DMS79 treated with DMSO at 0.1 percent for 48 hours (cell line): ENCODE measurements at regions not wholly inside any gene's neighbourhood (a gene's known extent, or its start where the extent isn't known, plus 50 kb on each side); places are given as distances from the start of the nearest gene placed in this dataset.
"Not testable (repeated sequence)": the region's sequence is repeated elsewhere in the genome, so short reads cannot be mapped to it uniquely, and the experiment has no call there.

Source experiments
- DNase-seq: peaks from one replicate; lab custom pipeline; 2025; lab: John Stamatoyannopoulos, UW

DNA sequence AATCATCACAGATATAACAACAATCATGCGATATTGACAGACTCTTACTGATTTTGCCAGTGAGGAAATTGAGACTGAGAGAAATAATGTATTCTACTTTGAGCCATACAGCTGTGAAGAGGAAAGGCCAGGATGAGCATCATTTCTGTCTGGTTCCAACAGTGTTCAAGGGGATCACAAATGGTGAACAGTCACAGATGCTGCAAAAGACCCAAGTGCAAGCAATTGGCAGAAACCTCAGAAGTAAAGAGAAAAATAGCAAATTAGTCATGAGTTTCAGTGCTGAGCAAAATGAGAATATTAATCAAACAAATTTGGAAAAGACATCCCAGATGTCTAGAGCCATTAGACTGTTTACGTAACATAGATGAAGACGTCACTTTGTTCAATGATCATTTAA lies 114.1 kb downstream of the RAB38 start:
- DNase-seq, result no peak

DNA sequence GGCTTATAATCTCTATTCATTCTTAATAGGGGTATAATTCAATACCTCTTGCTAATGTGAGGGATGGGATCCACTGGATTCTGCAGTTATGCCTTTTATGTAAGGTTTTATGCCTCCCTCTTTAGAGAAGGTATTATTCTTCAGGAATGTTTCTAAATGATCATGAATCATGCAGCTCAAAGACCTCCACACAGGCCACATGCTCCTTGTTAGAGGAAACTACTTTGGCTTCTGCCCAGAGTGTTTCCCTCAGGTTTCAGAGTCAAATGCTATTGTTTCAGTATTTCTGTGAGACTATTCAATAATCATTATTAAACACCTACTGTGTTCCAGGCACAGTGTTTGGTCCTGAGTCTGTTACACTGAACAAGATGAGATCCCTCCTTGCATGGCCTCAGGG lies 115.9 kb downstream of the RAB38 start:
- no peak for DNase-seq

DNA sequence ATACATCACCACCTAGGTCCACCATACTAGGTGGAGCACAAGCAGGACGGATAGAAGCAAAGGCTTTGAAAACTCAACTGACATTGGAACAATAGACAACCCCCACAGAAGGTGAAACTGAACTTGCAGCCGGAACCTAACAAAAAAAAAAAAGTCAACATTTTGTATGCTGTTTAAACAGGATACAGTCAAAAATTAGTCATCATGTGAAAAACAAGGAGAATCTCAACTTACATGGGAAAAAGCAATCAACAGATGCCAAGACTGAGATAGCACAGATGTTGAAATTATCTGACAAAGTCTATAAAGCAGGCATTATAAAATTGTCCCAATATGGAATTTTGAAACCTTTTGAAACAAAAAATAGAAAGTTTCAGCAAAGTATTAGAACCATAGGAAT lies 123.8 kb downstream of the RAB38 start:
- DNase-seq, result no peak

DNA sequence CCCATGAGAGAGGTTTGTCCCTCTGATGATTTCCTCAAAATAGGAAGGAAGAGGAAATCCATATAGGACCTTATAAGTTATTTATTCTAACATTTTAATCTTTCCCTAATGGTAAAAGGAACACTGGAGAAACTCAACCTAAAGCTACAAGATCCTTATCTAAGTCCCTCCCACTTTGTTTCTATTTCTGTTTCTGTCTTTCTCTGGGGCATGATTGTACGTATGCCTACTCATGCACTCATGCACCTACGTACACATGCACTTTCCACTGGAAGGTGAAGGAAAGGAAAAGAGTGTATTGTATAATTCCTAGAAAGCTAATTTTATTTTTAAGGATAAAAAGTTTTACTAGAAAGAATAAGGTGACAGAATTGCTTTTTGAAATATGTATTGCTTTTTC lies 125.0 kb downstream of the RAB38 start:
- DNase-seq, result no peak

DNA sequence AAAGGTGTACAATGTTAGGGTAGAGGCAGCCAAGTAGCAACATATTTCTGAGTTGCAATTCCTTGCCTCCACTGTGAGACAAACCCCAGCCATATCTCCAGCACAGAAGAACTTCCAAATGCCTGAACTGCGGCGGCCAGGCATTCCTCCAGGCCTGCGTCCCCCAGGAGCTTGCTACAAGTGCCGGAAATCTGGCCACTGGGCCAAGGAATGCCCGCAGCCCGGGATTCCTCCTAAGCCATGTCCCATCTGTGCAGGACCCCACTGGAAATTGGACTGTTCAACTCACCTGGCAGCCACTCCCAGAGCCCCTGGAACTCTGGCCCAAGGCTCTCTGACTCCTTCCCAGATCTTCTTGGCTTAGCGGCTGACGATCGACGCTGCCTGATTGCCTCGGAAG lies 130.0 kb downstream of the RAB38 start:
- DNase-seq, result not testable (repeated sequence)

DNA sequence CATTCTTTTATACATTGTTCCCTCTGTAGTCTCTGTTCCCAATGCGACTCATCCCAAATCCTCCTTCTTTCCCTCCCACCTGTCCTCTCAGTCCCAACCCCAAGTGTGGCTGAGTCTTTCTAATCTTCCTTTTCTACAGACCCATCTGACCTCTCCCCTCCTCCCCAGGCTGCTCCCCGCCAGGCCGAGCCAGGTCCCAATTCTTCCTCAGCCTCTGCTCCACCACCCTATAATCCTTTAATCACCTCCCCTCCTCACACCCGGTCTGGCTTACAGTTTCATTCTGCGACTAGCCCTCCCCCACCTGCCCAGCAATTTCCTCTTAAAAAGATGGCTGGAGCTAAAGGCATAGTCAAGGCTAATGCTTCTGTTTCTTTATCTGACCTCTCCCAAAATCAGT lies 130.6 kb downstream of the RAB38 start:
- not testable (repeated sequence) for DNase-seq

DNA sequence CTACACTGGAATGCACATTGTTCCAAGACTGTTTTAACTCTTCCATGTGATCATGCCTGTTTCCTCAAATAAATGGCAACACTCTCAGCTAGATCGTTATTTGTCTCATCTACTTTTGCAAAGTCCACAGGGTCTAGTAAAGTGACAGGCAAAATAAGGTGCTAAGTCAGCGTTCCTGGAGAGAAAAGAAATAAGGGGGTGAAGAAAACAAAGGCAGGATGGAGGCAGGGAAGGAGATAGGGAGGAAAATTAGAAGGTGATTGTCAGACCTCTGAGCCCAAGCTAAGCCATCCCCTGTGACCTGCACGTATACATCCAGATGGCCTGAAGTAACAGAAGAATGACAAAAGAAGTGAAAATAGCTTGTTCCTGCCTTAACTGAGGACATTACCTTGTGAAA lies 132.1 kb downstream of the RAB38 start:
- DNase-seq, result no peak

DNA sequence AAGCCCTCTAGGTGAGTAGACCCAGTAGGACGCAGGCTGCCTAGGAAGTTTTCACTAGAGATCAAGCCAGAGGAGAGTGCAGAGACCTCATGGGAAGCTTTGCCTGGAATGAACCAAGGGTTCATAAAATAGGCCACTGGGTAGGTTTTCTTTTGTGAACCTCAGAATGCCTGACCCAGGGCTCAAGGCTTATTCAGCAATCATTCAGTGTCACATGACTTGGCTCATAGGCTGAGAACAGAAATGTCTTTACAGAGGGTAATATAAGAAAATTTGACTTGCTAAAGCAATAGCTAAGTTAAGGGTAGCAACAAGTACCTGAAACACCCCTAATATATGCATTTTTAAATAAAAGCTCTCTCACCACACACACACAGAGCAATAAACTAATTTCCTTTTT lies 132.6 kb downstream of the RAB38 start:
- no peak for DNase-seq

DNA sequence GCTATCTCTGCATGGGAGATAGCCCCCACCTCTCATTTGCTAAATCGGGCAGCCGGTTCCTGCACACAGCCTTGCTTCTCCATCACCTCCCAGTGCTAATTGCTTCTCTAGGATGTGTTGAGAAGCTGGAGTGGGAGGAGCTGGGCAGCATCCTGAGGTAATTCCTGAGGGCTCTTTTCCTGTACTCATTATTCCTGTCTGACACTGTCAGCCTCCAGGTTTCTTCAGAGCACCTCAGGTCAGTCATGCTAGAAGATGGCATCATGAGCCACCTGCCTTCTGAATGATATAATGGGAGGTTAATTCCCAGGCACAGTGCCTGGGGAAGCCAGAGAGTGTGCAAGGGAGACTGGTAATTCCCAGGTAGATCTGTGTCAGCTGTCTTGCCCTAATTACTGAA lies 133.0 kb downstream of the RAB38 start:
- no peak for DNase-seq

DNA sequence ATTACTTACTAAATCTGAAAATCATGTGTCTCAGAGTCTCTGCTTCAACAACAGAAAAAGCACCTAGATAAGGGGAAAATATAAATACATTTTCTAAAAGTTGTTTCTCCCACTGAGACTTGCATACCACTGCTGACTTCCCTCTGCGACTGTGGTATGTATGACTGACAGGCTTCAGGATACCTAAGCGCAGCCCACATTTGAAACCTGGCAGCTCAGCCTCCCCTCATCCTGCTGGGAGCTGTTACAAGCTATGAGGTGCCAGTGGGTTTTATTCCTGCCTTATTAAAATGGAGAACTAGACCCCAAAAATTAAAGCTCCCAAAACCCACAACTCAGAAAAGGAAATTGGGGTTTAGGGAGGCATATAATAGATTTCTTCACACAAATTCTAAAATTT lies 133.6 kb downstream of the RAB38 start:
- DNase-seq, result no peak

DNA sequence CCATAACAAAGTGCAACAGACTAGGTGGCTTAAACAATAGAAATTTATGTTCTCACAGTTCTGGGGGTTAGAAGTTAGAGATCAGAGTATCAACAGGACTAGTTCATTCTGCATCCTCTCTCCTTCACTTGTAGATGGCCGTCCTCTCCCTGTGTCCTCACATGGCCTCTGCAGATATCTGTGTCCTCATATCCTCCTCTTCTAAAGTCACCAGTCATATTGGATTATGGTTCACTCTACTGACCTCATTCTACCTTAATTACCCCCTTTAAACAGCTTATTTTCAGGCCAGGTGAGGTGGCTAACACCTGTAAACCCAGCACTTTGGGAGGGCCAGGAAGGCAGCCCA lies 135.1 kb downstream of the RAB38 start:
- no peak for DNase-seq

DNA sequence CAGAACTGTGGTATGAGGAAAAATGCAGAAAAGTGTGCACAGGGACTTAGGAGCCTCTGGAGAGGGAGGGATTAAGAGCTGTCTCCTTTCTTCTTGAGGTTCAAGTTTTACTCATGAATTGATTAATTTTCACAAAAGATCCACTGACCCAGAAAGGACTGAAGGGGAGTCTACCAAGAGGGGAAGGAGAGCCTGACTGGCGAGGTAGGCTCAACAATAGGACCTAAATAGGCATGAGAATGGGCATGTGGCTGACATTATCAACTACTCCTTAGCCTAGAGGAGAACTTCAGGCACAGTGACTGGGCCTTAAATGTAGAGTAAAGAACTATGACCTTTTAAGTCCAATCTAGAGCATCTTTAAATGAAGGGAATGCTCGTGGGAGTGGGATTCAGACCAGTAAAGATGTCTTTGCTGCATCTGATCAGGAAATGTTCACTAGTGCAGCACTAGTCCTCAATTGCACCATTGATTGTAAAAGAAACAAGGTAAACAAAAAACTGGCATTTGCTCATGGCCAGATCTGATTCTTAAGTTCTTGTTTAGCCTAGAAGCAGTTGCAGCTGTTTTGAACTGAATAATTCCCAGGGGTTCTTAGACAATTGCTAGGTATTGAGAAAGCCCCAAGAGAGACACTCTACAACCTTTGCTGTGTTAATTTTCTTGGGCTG lies 135.6 kb downstream of the RAB38 start:
- no peak for DNase-seq

DNA sequence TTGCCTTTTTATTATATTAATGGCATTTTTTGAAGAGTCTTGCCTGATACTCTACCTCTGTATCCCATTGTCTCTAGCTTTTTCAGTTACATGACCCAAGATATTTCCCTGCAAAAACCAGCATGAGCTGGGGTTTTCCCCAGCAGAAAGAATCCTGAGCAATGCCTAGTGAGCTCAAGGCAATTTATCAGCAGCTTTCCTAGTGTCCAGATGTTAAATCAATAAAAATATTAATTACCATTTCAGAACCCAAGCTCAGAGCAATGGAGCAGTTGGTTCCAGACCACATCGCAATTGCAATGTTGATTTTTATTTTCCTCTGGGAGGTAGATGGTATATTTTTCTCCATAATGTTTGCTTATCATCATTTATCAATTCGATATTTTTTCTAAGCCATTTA lies 137.2 kb downstream of the RAB38 start:
- no peak for DNase-seq

DNA sequence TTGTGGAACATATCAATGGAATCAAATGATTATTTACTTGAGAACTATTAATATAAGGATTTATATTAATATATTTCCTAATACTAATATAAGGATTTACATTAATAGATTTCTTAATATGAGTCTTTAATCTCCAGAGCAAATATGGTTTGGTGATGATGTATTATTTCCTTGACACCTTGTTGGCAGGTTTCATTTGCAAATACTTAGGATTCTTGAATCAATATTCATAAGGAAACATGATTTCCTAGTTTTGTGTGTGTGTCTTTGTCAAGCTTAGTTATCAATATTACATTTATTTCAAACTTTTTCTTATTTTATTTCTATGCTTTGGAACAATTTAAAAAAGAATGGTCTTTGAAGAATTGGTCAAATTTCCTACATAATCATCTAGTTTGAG lies 138.5 kb downstream of the RAB38 start:
- no peak for DNase-seq

DNA sequence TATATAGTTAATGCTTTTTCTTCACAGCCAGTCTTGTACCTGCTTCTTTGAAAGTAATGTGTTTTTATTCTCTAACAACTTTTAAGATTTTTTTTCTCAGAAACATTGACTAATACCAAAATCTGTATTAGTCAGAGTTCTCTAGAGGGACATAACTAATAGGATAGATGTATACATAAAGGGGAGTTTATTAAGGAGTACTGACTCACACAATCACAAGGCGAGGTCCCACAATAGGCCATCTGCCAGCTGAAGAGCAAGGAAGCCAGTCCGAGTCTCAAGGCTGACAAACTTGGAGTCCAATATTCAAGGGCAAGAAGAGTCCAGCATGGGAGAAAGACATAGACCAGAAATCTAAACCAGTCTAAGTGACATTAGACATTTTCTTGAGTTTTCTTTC lies 140.0 kb downstream of the RAB38 start:
- DNase-seq, result no peak

DNA sequence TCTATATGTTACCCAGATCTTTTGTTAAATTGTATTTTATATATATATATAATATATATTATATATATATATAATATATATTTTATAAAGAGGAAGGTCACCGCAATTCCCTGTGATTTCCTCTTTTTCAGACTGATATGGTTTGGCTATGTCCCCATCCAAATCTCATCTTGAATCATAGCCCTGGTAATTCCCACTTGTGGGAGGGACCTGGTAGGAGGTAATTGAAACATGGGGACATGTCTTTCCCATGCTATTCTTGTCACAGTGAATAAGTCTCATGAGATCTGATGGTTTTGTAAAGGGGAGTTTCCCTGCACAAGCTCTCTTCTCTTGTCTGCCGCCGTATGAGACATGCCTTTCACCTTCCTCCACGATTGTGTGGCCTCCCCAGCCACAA lies 157.6 kb downstream of the RAB38 start:
- no peak for DNase-seq

DNA sequence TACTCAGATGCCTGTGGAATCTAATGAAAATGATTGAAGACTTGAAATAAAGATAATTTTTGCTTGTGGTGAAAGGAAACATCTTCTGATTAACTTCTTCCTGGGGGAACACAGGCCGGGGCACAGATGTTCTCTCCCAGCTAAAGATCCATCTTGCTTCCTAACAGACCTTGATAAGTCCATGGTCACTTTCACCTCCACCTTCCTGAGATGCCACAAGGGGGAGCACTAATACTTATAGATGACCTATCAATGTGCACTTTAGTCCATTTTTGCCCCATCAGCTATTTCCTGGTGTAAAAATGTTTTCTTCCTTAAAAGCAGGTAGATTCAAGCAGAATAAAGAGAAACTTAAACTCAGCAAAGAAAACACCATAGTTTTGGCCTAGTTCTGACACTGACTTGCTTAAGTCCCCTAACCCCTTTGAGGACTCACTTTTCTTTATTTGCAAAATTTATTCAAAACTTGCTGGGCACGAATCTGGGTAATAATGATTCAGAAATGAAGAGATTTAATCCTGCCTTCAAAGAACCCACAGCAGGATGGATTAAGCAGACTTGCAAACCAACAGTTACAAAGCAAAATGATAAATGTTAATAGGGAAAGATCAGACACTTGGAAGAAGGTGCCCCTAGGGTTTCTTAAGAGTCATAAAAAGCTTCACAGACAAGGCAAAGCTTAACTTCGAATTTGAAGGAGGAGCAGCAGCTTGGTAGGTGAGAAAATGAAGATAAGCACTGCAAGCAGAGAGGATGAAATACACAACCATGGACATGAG lies 158.7 kb downstream of the RAB38 start:
- peak; percentile 5 for DNase-seq

DNA sequence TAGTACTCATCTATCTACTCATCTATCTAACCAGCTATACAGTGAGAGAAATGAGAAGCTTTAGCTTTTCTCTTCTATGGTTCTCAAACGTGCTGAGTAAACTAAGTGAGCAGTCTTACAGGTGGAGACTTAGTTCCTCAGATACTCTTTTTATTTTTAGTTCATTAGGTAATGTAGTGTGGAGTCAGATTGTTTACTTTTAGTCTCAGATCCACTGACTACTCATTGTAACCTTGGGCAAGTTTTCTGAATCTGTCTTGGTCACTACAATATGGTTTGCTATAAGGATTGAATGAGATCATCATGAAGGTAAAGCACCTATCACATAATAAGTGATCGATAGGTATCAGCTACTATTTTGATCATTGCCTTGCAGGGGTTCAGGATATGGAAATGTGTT lies 160.1 kb downstream of the RAB38 start:
- DNase-seq, result no peak

DNA sequence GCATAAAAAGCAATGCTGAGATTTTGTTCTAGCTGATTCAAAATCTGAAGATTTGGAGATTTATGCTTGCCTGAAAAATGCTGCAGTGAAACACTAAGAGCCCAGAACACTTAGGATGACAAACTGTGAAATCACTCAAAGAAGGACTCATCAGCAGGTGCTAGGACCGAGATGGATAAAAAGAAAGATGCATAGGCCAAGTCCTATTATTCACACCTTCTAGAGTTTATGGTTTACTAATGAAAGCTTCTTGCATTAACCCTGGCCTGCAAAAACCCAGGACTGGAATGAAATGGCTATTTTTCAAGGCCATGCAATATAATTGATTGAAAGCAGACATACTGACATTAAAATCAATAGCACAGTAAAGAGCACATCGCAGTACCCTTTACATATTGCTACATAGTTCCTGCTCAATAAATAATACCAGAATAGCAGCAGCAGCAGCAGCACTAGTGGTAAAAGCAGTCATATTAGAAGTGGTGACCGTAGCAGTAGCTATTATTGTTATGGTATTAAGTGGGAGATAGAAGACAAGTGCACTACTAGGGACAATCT lies 161.7 kb downstream of the RAB38 start:
- no peak for DNase-seq

DNA sequence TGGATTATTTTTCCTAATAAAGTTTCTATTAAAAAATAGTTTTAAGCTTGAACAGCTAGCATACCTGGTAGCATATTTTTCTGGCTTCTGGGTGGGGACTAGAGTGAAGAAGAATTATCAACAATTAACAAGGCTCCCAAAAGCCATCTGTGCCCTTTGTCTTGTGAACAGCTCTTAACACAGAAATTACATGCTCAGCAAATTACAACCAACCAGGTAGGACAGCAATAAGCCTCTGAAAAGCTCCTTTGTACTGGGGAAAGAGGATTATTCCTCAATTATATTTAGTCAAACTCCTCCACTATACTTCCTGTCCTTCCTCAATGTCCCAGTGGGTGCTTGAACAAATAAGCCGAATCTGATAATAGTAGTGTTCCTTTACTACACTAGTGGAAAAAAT lies 162.8 kb downstream of the RAB38 start:
- DNase-seq, result no peak

DNA sequence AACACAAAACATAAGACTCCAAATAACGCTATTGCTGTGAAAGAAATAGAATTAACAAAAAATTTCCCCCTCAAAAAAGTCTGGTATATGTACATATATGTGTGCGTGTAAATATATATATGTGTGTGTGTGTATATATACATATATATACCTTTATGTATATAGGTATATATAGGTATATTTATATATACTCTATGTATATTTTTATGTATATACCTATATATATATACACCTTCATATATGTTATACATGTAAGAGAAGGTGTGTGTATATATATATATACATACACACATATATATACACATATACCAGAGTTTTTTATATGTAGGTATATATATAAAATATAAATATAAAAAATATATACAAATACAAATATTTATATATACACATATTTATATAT lies 199.2 kb downstream of the RAB38 start:
- no peak for DNase-seq

DNA sequence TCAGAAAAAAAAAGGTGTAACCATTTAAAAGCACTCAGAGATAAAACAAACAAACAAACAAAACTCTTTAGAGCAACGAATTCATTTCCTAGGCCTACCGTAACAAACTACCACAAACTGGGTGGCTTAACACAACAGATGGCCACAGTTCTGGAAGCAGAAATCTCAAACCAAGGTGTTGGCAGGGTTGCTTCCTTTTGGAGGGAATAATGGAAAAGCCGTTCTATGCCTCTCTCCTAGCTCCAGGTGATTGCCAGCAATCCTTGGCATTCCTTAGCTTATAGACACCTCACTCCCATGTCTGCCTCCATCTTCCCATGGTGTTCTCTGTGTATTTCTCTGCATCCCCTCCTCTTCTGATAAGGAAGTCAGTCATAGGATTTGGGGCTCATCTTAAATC lies 200.4 kb downstream of the RAB38 start:
- DNase-seq, result no peak

DNA sequence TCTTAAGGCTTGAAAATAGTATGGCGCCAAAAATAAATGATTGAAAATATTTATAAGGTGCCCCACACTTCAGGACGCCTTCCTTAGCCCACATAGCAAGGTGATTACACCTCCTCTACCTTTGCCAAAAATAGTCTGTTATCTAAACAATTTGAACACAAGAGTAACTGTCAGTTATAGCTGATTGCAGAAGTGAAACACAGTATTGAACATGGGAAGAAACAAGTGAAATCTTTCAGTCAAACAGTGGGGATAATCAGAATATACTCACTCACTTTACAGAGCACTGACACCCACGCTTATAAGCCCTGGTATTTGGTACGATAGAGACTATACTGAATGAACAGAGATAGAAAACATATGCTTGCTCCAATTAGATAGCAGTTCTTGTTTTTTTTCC lies 203.1 kb downstream of the RAB38 start:
- DNase-seq, result no peak

DNA sequence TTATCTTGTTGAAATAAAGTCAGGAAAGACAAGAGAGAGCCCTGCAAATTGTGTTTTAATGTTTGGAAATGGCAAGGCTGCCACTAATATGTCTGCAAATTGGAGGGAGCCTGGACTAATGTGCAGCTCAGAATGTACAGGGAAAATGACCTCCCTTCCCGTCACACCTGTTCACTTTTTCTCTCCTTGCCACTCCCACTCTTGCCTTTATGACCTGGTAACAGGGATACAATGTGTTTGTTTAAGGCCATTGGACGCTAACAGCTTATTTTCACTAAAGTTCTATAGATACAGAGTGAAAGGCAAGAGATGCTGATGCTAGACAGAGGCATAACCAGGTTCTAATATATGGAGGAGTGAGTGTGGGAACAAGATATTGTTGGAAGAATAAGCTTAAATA lies 203.9 kb downstream of the RAB38 start:
- DNase-seq, result no peak
